Adrenal gland (tissue), 9 donors: ENCODE measurements at regions not wholly inside any gene's neighbourhood (a gene's known extent, or its start where the extent isn't known, plus 50 kb on each side); places are given as distances from the start of the nearest gene placed in this dataset.
A peak's percentile ranks its signal among the peaks of the same experiment; 100 is the strongest.

Source experiments
- DNase-seq, 7 donors: peaks; one replicate each; pipeline ENCODE4 v3.0.0-alpha.2; 2019 to 2020
- H3K27ac ChIP-seq, 5 donors: fragments of 200-600 bp; sonication (generic) in 4 of 5; 1 replicate in 3 of 5; 2 replicates in 2 of 5; pipeline versions ENCODE4 v1.5.1 to v1.8.0; 2016 to 2020; ENCODE audit warnings: mild to moderate bottlenecking in 1 of 5
- H3K27me3 ChIP-seq: fragments of 200-600 bp; 2 replicates; pipeline ENCODE4 v1.8.0; 2021
- H3K36me3 ChIP-seq, 2 donors: fragments of 200-600 bp; replicated peaks in 1 of 2; 1 replicate in 1 of 2; 2 replicates in 1 of 2; pipeline versions ENCODE4 v1.5.1 to v1.8.0; 2018 to 2022
- H3K4me1 ChIP-seq, 2 donors: fragments of 200-600 bp; replicated peaks in 1 of 2; 1 replicate in 1 of 2; 2 replicates in 1 of 2; pipeline versions ENCODE4 v1.5.1 to v1.8.0; 2018 to 2021
- H3K4me3 ChIP-seq, 4 donors: fragments of 200-600 bp; sonication (generic) in 3 of 4; one replicate each; pipeline ENCODE4 v1.5.1; 2016 to 2018
- H3K9me3 ChIP-seq, 3 donors: fragments of 200-600 bp; sonication (generic) in 1 of 3; replicated peaks in 1 of 3; 1 replicate in 2 of 3; 2 replicates in 1 of 3; pipeline versions ENCODE4 v1.5.1 to v1.8.0; 2016 to 2021
- CTCF ChIP-seq, 6 experiments: fragments of 450-650 bp in 4 of 6; fragments of 200-600 bp in 2 of 6; sonication (generic) in 1 of 6; IDR thresholded peaks; 1 replicate in 5 of 6; 2 replicates in 1 of 6; pipeline versions ENCODE4 v1.5.1 to v1.8.0; 2016 to 2021; ENCODE audit warnings: antibody characterized with exemption in 6 of 6, mild to moderate bottlenecking in 2 of 6, moderate library complexity in 1 of 6
- POLR2A ChIP-seq, 2 donors: fragments of 450-650 bp; IDR thresholded peaks; one replicate each; pipeline ENCODE4 v1.6.1; 2017; ENCODE audit warnings: antibody characterized with exemption in 2 of 2, mild to moderate bottlenecking in 2 of 2, moderate library complexity in 1 of 2
- whole genome bisulfite sequencing, 4 donors: extraction: QIAGEN DNeasy Blood & Tissue Kit in 2 of 4; methylation state at CpG; one replicate each; pipeline versions ENCODE4 v1.1.5 to v1.1.7; 2013 to 2017; 5-methylcytosine and 5-hydroxymethylcytosine counted together
- intact Hi-C, 2 donors: fragments of 100-400 bp; cut with DNase I; formaldehyde crosslinking; loops; one replicate each; pipeline versions ENCODE4 v1.14.1 to v1.15.0; 2022 to 2023
- donor health status: healthy with polysubstance abuse.
- donor health status: Bipolar disorder and iron deficiency.
- donor health status: DM: yes; HTN: yes; CAD: no.
- donor health status: DM: no; HTN: no; CAD: no.
- donor health status: DM: no; HTN: no; CAD: no.

- peaks cover 0 to 5% (median 0%) of the 10 kb centered on the region in 3 donors for H3K9me3 ChIP-seq
- no peaks in the 10 kb centered on the region for H3K27me3 ChIP-seq
- H3K36me3 ChIP-seq, result no peaks in the 10 kb centered on the region
- no peak overlapping the region for H3K27ac ChIP-seq
- DNase-seq, result no peak
- intact Hi-C loops, result no loop called here
- no peaks in the 10 kb centered on the region for H3K4me1 ChIP-seq
- TF ChIP-seq POLR2A (IDR thresholded peaks at IDR 0.05), result no peak
- TF ChIP-seq CTCF (IDR thresholded peaks at IDR 0.05), result no peak
- H3K4me3 ChIP-seq, result no peak overlapping the region
These were observed 347.5 kb downstream of the MAFB start for GRCh38 chr20:40341561-40341960.

DNA sequence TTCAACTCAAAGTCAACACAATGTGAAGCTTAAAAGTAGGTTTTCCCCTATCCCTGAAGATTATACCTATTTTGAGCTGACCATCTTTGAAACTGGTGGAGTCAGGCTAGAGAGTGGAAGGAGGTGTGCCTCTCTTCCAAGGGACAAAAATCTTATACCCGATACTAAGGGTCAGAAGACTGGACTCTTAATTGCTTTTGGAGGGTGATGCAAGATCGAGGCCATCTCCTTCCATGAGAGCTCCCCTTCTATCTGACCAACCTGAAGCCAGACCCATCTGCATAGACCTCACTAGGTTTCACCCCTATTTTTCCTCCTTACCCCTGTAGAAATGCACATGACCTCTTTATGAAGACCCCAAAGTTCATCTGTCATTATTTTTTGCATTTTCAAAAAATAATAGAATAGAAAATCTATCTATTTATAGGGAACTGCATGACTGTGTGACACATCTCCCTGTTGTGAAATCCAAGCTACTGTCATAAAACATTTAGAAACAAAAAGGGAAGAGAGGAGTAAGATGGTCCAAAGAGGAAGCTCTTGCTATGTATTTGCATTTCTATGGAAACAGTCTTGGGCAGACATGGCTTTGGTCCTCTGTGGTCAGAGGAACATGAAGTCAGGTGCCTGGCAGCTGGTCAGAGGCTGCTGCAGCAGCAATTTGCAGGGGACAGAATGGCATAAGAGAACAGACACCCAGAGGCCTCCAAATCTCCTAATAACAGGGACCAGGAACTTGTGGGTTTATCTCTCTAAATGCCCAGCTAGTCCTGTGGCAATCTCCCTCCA lies 349.2 kb downstream of the MAFB start:
- peak; percentile 37 to 74 (median 51) for DNase-seq
- H3K36me3 ChIP-seq, result no peaks in the 10 kb centered on the region
- 65 to 70% (median 68%) methylated on average over 2 of the region's 2 CpGs for WGBS, 4 donors

DNA sequence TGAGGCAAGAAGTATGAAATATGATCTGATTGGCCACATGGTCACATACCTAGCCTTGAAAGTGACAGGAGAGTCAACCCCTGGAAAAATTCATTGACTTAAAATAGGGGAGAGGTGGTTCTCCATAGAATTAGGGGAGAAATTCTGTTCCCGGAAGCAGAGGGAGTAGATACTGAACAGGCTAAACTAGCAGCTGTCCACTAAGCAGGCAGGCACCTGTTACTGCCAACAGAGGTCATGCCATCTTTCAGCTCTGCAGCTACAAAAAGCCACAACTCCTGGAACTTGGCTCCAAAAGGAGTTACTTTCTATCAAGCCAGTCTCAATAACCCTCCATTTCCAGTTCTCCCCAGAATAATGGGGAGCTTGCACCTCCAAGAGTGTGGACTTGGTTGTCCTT lies 352.5 kb downstream of the MAFB start:
- no peaks in the 10 kb centered on the region for H3K27me3 ChIP-seq
- H3K36me3 ChIP-seq, result no peaks in the 10 kb centered on the region
- intact Hi-C loops, result no loop called here
- TF ChIP-seq CTCF (IDR thresholded peaks at IDR 0.05) (no peak), POLR2A (IDR thresholded peaks at IDR 0.05) (no peak)
- H3K4me1 ChIP-seq, result no peaks in the 10 kb centered on the region
- no peak overlapping the region for H3K27ac ChIP-seq
- WGBS, 4 donors, result 71 to 79% (median 73%) methylated on average over 1 of the region's 1 CpG
- no peak overlapping the region for H3K4me3 ChIP-seq
- H3K9me3 ChIP-seq, result no peaks in the 10 kb centered on the region
- DNase-seq, result no peak

More for the DNA sequence above, 349.2 kb downstream of the MAFB start:
- Histone ChIP-seq H3K4me1 (no peaks in the 10 kb centered on the region), H3K4me3 (no peak overlapping the region), H3K9me3 (peaks cover 0 to 5% (median 0%) of the 10 kb centered on the region in 3 donors), H3K27ac (peak overlapping the region in 2 of 5 donors; percentile 19 to 67), H3K27me3 (no peaks in the 10 kb centered on the region)
- intact Hi-C loops, result no loop called here
- TF ChIP-seq POLR2A (IDR thresholded peaks at IDR 0.05), result no peak
- no peak for TF ChIP-seq CTCF (IDR thresholded peaks at IDR 0.05)

GRCh38 chr20:40335901-40336351 lies 353.1 kb downstream of the MAFB start:
- H3K4me1 ChIP-seq, result no peaks in the 10 kb centered on the region
- intact Hi-C loops, result no loop called here
- TF ChIP-seq POLR2A (IDR thresholded peaks at IDR 0.05) (no peak), CTCF (IDR thresholded peaks at IDR 0.05) (no peak)
- H3K9me3 ChIP-seq, result no peaks in the 10 kb centered on the region
- no peak overlapping the region for H3K4me3 ChIP-seq
- no peaks in the 10 kb centered on the region for H3K36me3 ChIP-seq
- H3K27ac ChIP-seq, result no peak overlapping the region
- 64 to 74% (median 70%) methylated on average over 3 of the region's 3 CpGs for WGBS, 4 donors
- DNase-seq, result no peak
- no peaks in the 10 kb centered on the region for H3K27me3 ChIP-seq
